Left cardiac atrium (tissue), 4 donors: ENCODE measurements at regions not wholly inside any gene's neighbourhood (a gene's known extent, or its start where the extent isn't known, plus 50 kb on each side); places are given as distances from the start of the nearest gene placed in this dataset.

Experiments
- ATAC-seq, 2 donors: fragments of 200-7000 bp; cut with Tn5 transposase; one replicate each; pipeline ENCODE4 v1.9.1; 2020; ENCODE audit warnings: mild to moderate bottlenecking in 2 of 2, moderate library complexity in 2 of 2
- DNase-seq: peaks from one replicate; pipeline ENCODE4 v3.0.0-alpha.2; 2020
- intact Hi-C, 2 donors: fragments of 100-400 bp; cut with DNase I; formaldehyde crosslinking; loops; one replicate each; pipeline versions ENCODE4 v1.14.1 to v1.15.1; 2022 to 2023
- donor health status: DM: no; HTN: yes; CAD: no.
- donor health status: DM: no; HTN: yes; CAD: no; lungs with severe emphysema.
- donor health status: DM: yes; HTN: yes; CAD: no.
- donor health status: Dilated cardiomyopathy.

DNA sequence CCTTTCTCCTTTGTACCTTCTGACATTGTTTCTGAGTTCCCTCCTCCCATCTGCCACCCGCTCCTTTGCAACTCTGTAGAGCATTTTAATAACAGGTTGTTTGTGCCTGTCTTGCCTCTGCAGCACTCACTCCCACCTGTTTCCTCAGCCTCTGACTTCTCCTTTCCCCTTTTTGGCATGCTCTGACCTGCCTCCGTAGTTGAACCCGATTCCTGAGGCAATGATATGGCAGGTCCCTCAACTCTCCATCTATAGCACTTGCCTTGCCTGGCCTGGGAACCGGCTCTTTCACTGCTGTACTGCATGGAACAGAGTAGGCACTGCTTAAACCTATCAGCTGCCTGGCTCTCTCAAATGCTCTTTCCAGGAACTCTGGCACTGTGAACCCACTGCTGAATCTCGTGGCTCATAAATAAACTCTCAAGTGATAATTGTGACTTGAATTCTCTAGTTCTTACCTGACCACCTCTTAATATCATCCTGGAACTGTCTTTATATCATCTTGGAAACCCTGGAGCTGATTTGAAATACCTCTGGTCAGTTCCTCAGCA lies 50.3 kb downstream of the UTRN start:
- intact Hi-C loops = no loop called here
- no peak for DNase-seq
- no peak for ATAC-seq

GRCh38 chr6:144335914-144336313 lies 50.8 kb downstream of the UTRN start:
- ATAC-seq = peak in 1 of 2 donors; percentile 49
- intact Hi-C loops = no loop called here
- no peak for DNase-seq

- intact Hi-C loops = no loop called here
- no peak for ATAC-seq
- no peak for DNase-seq
Measured at GRCh38 chr6:144336900-144337299, 51.8 kb downstream of the UTRN start.

DNA sequence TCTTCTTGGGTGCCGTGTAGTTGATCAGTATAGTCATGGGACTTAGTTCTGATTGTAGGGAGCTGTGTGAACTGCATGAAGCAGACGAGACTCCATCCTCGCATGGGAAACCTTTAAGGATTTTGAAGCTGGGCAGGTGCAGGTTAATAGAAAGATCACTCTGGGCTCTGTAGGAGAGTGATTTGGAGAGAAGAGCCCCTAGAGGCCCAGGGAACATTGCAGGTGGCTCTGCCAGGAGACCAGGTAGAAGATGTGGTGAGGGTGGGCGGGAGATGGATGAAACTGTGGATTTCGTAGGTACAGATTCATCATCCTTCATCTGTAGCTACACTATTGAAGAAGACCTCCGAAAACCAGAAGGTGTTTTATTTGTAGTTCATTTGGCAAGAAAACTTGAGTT lies 53.3 kb downstream of the UTRN start:
- DNase-seq = no peak
- ATAC-seq = no peak
- intact Hi-C loops = no loop called here

DNA sequence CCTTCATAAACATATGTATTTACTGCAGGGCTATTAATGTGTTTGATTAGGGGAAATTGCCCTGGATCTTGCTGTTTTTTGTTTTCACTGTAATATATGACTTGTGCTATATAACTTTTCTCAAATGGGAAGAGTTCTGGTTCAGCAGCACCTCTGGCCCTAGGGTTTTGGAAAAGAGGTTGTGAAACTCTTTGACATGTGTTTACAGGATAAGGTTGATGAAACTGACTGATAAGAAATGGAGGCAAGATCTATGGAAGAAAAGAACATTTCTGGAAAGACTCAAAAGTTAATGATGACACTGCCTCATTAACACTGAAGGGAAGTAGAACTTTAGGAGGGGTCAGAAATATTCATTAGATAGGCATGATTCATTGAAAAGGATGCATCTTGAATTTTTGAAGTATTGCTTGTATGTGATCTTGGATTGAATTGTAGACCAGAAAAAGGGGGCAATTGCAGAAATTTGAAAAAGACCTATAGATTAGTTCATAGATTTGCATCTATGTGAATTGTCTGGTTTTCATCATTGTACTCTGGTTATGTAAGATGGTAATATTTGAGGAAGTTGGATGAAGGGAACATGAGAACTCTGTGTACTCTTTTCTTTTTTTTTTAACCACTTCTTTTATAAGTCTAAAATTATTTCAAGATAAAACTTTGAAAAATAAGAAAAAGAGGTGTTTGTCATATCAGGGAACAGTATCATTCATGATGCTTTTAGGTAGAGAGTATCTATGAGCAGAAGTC lies 54.0 kb downstream of the UTRN start:
- no peak for ATAC-seq
- no peak for DNase-seq
- intact Hi-C loops = no loop called here

DNA sequence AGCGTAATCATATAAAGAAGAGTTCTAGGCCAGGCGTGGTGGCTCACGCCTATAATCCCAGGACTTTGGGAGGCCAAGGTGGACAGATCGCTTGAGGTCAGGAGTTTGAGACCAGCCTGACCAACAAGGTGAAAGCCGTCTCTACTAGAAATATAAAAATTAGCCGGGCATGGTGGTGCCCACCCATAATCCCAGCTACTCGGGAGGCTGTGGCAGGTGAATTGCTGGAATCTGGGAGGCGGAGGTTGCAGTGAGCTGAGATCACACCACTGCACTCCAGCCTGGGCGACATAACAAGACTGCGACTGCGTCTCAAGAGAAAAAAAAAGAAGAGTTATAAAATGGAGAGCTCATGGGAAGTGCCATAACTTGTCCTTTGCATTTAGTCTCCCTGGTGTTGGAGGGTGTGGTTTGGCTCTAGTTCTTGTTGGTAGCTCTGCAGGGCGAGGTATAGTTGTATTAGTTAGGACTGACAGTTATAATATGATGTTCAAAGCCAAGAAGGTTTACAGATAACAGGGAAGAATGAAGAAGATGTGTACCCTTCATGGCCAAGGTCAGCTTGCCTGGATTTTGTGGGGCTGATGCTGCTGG lies 54.8 kb downstream of the UTRN start:
- no peak for DNase-seq
- no peak for ATAC-seq
- intact Hi-C loops = no loop called here

GRCh38 chr6:144340541-144341371 lies 55.6 kb downstream of the UTRN start:
- ATAC-seq (peak in 1 of 2 donors; percentile 28), DNase-seq (no peak)
- intact Hi-C loops = no loop called here

DNA sequence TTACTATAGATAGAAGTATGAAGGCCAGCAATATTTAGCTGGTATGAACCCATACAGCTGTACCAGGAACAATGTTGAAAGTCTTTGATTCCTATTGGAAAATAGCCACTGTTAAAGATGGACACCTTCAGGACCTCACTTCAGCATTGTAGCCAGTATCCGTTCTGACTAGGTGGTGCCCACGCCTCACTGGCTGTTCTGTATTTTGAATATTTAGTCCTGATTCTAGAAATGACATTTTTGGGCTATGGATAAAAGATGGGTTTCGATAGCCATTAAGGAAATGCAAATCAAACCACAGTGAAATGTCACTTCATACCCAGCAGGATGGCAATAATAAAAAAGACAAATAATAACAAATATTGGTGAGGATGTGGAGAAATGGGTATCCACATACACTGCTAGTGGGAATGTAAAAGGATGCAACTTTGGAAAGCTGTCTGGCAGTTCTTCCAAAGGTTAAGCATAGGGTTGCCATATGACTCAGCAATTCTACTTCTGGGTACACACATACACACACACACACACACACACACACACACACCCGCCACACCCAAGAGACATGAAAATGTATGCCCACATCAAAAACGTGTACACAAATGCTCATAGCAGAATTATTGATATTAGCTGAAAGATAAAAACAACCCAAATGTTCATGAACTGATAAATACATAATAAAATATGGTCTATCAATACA lies 56.8 kb downstream of the UTRN start:
- DNase-seq (no peak), ATAC-seq (no peak)
- intact Hi-C loops = no loop called here

DNA sequence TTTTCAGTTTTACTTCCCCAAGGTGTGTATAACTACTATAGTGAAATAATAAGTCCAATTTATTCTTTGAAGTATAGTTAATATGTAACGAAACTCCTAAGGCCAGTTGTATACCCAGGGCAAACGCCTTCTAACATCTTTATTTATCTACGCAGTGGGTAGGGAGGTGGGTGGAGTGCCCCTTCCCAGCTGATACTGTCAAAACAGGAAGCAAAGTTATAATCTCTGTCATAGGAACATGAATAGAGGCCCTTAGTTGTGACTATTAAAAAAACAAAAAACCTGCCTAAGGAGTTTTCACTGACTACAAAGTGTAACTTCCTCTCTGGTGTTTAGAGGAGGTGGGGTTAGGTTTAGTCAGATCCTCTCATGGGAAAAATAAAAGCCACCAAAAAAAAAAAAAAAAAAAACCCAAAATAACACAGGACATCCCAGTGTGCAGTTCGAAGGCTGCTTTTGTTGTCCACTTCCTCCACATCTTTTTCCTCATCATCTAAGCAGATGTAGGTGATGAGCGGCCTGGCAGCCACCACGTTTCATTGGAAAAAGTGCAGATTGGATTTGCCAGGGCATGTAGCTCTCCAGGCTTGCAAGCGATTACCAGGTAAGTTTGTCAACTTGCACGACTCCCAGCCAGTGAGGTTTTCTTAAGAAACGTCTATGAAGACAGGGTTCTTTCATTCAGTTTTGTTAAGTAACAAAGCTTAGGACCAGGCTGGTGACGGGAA lies 58.7 kb downstream of the UTRN start:
- DNase-seq = no peak
- intact Hi-C loops = no loop called here

GRCh38 chr6:144344646-144345045 lies 59.5 kb downstream of the UTRN start:
- intact Hi-C loops = no loop called here
- DNase-seq (no peak), ATAC-seq (no peak)

More for the DNA sequence above, 58.7 kb downstream of the UTRN start:
- ATAC-seq = peak; percentile 60 to 69

DNA sequence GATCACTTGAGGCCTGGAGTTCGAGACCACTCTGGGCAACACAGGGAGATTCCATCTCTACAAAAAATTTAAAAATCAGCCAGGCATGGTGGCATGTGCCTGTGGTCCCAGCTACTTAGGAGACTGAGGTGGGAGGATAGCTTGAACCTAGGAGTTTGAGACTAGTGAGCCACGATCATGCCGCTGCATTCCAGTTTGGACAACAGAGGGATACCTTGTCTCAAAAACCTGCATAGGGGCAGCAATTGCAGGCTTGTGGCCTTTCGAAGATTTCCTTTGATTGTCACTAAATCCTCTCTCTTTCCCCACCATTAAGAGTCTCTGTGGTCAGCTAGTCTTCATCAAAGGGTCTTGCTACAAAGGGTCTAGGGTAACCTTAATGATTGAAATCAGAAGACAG lies 60.3 kb downstream of the UTRN start:
- no peak for ATAC-seq
- intact Hi-C loops = no loop called here
- DNase-seq = no peak

- ATAC-seq = peak in 1 of 2 donors; percentile 43
- DNase-seq = no peak
- intact Hi-C loops = no loop called here
Measured at GRCh38 chr6:144346719-144347447, 61.7 kb downstream of the UTRN start.

- intact Hi-C loops = no loop called here
- no peak for ATAC-seq
- no peak for DNase-seq
Measured at GRCh38 chr6:144347448-144347759, 62.3 kb downstream of the UTRN start.

- ATAC-seq = no peak
- no peak for DNase-seq
- intact Hi-C loops = no loop called here
Measured at GRCh38 chr6:144347933-144348332, 62.8 kb downstream of the UTRN start.

- ATAC-seq (peak; percentile 63 to 67), DNase-seq (peak; percentile 45)
- intact Hi-C loops = no loop called here
Measured at GRCh38 chr6:144349690-144350527, 64.8 kb downstream of the UTRN start.

DNA sequence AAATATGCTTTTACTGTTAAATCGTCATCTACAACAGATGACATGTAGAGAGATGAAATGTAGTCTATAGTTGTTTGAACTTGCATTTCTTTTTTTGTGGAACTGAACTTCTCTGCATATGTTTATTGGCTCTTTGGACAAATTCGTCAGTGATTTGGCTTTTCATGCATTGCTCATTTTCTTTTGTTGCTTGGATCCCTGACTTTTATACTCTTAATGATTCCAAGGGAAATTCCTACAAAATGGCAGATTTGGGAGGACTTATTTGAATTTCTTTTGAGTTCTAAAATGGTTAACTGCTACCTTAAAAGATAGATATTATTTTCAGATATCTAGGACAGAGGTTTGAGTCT lies 65.4 kb downstream of the UTRN start:
- ATAC-seq = no peak
- DNase-seq = no peak
- intact Hi-C loops = no loop called here

GRCh38 chr6:144351379-144352127 lies 66.4 kb downstream of the UTRN start:
- ATAC-seq (peak; percentile 33 to 55), DNase-seq (no peak)
- intact Hi-C loops = no loop called here
